ENCODE measurements at regions not wholly inside any gene's neighbourhood (a gene's known extent, or its start where the extent isn't known, plus 50 kb on each side); places are given as distances from the start of the nearest gene placed in this dataset.

- in situ Hi-C loops (cut with HindIII; ENCODE audit: low sequenced_read_pairs): no loop called here
These were observed 100.5 kb downstream of the KCNF1 start for GRCh38 chr2:11012131-11012693.

GRCh38 chr2:11013196-11013595, 101.5 kb downstream of the KCNF1 start:
- in situ Hi-C loops (cut with HindIII; ENCODE audit: low sequenced_read_pairs): no loop called here

- in situ Hi-C loops (cut with HindIII; ENCODE audit: low sequenced_read_pairs): no loop called here
These were observed 102.3 kb downstream of the KCNF1 start for GRCh38 chr2:11014026-11014425.

GRCh38 chr2:11016735-11017388, 105.1 kb downstream of the KCNF1 start:
- in situ Hi-C loops (cut with HindIII; ENCODE audit: low sequenced_read_pairs): loop anchor here (5.0 kb wide), 1 partner anchor 105 kb away; the partner anchor contains the start of gene KCNF1

- in situ Hi-C loops (cut with HindIII; ENCODE audit: low sequenced_read_pairs): loop anchor here (5.0 kb wide), 1 partner anchor 106 kb away; the partner anchor contains the start of gene KCNF1
These were observed 106.2 kb downstream of the KCNF1 start for GRCh38 chr2:11017921-11018320.

GRCh38 chr2:11018651-11019185, 107.0 kb downstream of the KCNF1 start:
- in situ Hi-C loops (cut with HindIII; ENCODE audit: low sequenced_read_pairs): loop anchor here (5.0 kb wide), 1 partner anchor 106 kb away; the partner anchor contains the start of gene KCNF1

- in situ Hi-C loops (cut with HindIII; ENCODE audit: low sequenced_read_pairs): loop anchor here (5.0 kb wide), 1 partner anchor 107 kb away; the partner anchor contains the start of gene KCNF1
These were observed 107.9 kb downstream of the KCNF1 start for GRCh38 chr2:11019614-11020013.

- in situ Hi-C loops (cut with HindIII; ENCODE audit: low sequenced_read_pairs): no loop called here
These were observed 110.3 kb downstream of the KCNF1 start for GRCh38 chr2:11022064-11022463.

- in situ Hi-C loops (cut with HindIII; ENCODE audit: low sequenced_read_pairs): no loop called here
These were observed 111.0 kb downstream of the KCNF1 start for GRCh38 chr2:11022591-11023273.

- in situ Hi-C loops (cut with HindIII; ENCODE audit: low sequenced_read_pairs): no loop called here
These were observed 111.9 kb downstream of the KCNF1 start for GRCh38 chr2:11023326-11024258.

- in situ Hi-C loops (cut with HindIII; ENCODE audit: low sequenced_read_pairs): no loop called here
These were observed 112.5 kb downstream of the KCNF1 start for GRCh38 chr2:11024259-11024645.

- in situ Hi-C loops (cut with HindIII; ENCODE audit: low sequenced_read_pairs): no loop called here
These were observed 113.0 kb downstream of the KCNF1 start for GRCh38 chr2:11024687-11025086.

GRCh38 chr2:11026286-11026921, 114.7 kb downstream of the KCNF1 start:
- in situ Hi-C loops (cut with HindIII; ENCODE audit: low sequenced_read_pairs): no loop called here

- in situ Hi-C loops (cut with HindIII; ENCODE audit: low sequenced_read_pairs): no loop called here
These were observed 115.5 kb downstream of the KCNF1 start for GRCh38 chr2:11027195-11027594.

- in situ Hi-C loops (cut with HindIII; ENCODE audit: low sequenced_read_pairs): no loop called here
These were observed 116.7 kb downstream of the KCNF1 start for GRCh38 chr2:11028407-11028916.

GRCh38 chr2:11029136-11029535, 117.4 kb downstream of the KCNF1 start:
- in situ Hi-C loops (cut with HindIII; ENCODE audit: low sequenced_read_pairs): no loop called here

GRCh38 chr2:11030036-11030435, 118.3 kb downstream of the KCNF1 start:
- in situ Hi-C loops (cut with HindIII; ENCODE audit: low sequenced_read_pairs): no loop called here

- in situ Hi-C loops (cut with HindIII; ENCODE audit: low sequenced_read_pairs): no loop called here
These were observed 119.2 kb downstream of the KCNF1 start for GRCh38 chr2:11030909-11031308.

GRCh38 chr2:11031876-11032275, 120.1 kb downstream of the KCNF1 start:
- in situ Hi-C loops (cut with HindIII; ENCODE audit: low sequenced_read_pairs): no loop called here

GRCh38 chr2:11032396-11032795, 120.7 kb downstream of the KCNF1 start:
- in situ Hi-C loops (cut with HindIII; ENCODE audit: low sequenced_read_pairs): no loop called here

Data from endothelial cell of hepatic sinusoid (primary cell).